ENCODE measurements at regions not wholly inside any gene's neighbourhood (a gene's known extent, or its start where the extent isn't known, plus 50 kb on each side); places are given as distances from the start of the nearest gene placed in this dataset.

- no TSS peak for BruUV-seq (replicated peaks)
- Histone ChIP-seq H3K9me3 (ENCODE audit: low read length) (no peaks in the 10 kb centered on the region), H3K4me3 (ENCODE audit: low read depth, low read length, poor library complexity, severe bottlenecking) (no peak overlapping the region), H3K79me2 (ENCODE audit: insufficient read depth, low read depth, low read length) (no peaks in the 10 kb centered on the region), H2AFZ (ENCODE audit: low read length) (no peak overlapping the region), H4K20me1 (ENCODE audit: insufficient read depth, low read length) (no peaks in the 10 kb centered on the region), H3K36me3 (ENCODE audit: insufficient read depth, low read length) (no peaks in the 10 kb centered on the region), H3K27ac (ENCODE audit: low read depth, low read length, poor library complexity, severe bottlenecking) (no peak overlapping the region), H3K4me2 (ENCODE audit: low read length) (no peak overlapping the region), H3K9me2 (ENCODE audit: insufficient read depth, low read length) (no peaks in the 10 kb centered on the region), H3K4me1 (ENCODE audit: insufficient read depth, low read length, poor library complexity, severe bottlenecking) (no peaks in the 10 kb centered on the region)
- POLR2A ChIA-PET, result no interaction called here
- TF ChIP-seq CTCF (conservative IDR thresholded peaks at IDR 0.05; ENCODE audit: low read length) (no peak), EZH2phosphoT487 (IDR thresholded peaks at IDR 0.05; ENCODE audit: borderline replicate concordance, low read depth, low read length) (no peak)
- DNase-seq (ENCODE audit: low spot score), result no peak
- intact Hi-C loops (cut with micrococcal nuclease; ENCODE audit: unreplicated experiment), result no loop called here
- CTCF ChIA-PET (ENCODE audit: unreplicated experiment), result no interaction called here
These were observed 169.3 kb downstream of the ANKRD30B start for GRCh38 chr18:14917311-14917710.

- H4K20me1 ChIP-seq (ENCODE audit: insufficient read depth, low read length), result no peaks in the 10 kb centered on the region
- CTCF ChIA-PET (ENCODE audit: unreplicated experiment), result no interaction called here
- no peaks in the 10 kb centered on the region for H3K79me2 ChIP-seq (ENCODE audit: insufficient read depth, low read depth, low read length)
- no peak overlapping the region for H2AFZ ChIP-seq (ENCODE audit: low read length)
- no peak overlapping the region for H3K4me3 ChIP-seq (ENCODE audit: low read depth, low read length, poor library complexity, severe bottlenecking)
- TF ChIP-seq EZH2phosphoT487 (IDR thresholded peaks at IDR 0.05; ENCODE audit: borderline replicate concordance, low read depth, low read length) (no peak), CTCF (conservative IDR thresholded peaks at IDR 0.05; ENCODE audit: low read length) (no peak)
- intact Hi-C loops (cut with micrococcal nuclease; ENCODE audit: unreplicated experiment), result no loop called here
- POLR2A ChIA-PET, result no interaction called here
- H3K36me3 ChIP-seq (ENCODE audit: insufficient read depth, low read length), result no peaks in the 10 kb centered on the region
- no peaks in the 10 kb centered on the region for H3K9me3 ChIP-seq (ENCODE audit: low read length)
- H3K4me2 ChIP-seq (ENCODE audit: low read length), result no peak overlapping the region
- DNase-seq (ENCODE audit: low spot score), result no peak
- H3K9me2 ChIP-seq (ENCODE audit: insufficient read depth, low read length), result no peaks in the 10 kb centered on the region
- no TSS peak for BruUV-seq (replicated peaks)
- H3K27ac ChIP-seq (ENCODE audit: low read depth, low read length, poor library complexity, severe bottlenecking), result no peak overlapping the region
- no peaks in the 10 kb centered on the region for H3K4me1 ChIP-seq (ENCODE audit: insufficient read depth, low read length, poor library complexity, severe bottlenecking)
These were observed 171.7 kb downstream of the ANKRD30B start for GRCh38 chr18:14919666-14920065.

- Histone ChIP-seq H3K27ac (ENCODE audit: low read depth, low read length, poor library complexity, severe bottlenecking) (no peak overlapping the region), H3K4me3 (ENCODE audit: low read depth, low read length, poor library complexity, severe bottlenecking) (no peak overlapping the region), H3K4me1 (ENCODE audit: insufficient read depth, low read length, poor library complexity, severe bottlenecking) (no peaks in the 10 kb centered on the region), H4K20me1 (ENCODE audit: insufficient read depth, low read length) (no peaks in the 10 kb centered on the region), H3K79me2 (ENCODE audit: insufficient read depth, low read depth, low read length) (no peaks in the 10 kb centered on the region), H3K9me3 (ENCODE audit: low read length) (no peaks in the 10 kb centered on the region), H2AFZ (ENCODE audit: low read length) (peak overlapping the region; percentile 39; the same call in 1 of the 2 replicates), H3K4me2 (ENCODE audit: low read length) (no peak overlapping the region), H3K9me2 (ENCODE audit: insufficient read depth, low read length) (no peaks in the 10 kb centered on the region), H3K36me3 (ENCODE audit: insufficient read depth, low read length) (no peaks in the 10 kb centered on the region)
- intact Hi-C loops (cut with micrococcal nuclease; ENCODE audit: unreplicated experiment), result no loop called here
- ChIA-PET POLR2A (no interaction called here), CTCF (ENCODE audit: unreplicated experiment) (no interaction called here)
- BruUV-seq (replicated peaks), result no TSS peak
- DNase-seq (ENCODE audit: low spot score), result peak; percentile 1
- TF ChIP-seq CTCF (conservative IDR thresholded peaks at IDR 0.05; ENCODE audit: low read length), result no peak
- TF ChIP-seq EZH2phosphoT487 (IDR thresholded peaks at IDR 0.05; ENCODE audit: borderline replicate concordance, low read depth, low read length), result no peak
These were observed 173.1 kb downstream of the ANKRD30B start for GRCh38 chr18:14921031-14921430.

Measured in OCI-LY7 (cell line).